GM10248 (cell line): ENCODE measurements at regions not wholly inside any gene's neighbourhood (a gene's known extent, or its start where the extent isn't known, plus 50 kb on each side); places are given as distances from the start of the nearest gene placed in this dataset.

Experiments
- CTCF ChIA-PET: fragments of 300-600 bp; sonication (Branson Sonifier 250); formaldehyde crosslinking; extraction: SDS; loops from one replicate; lab custom pipeline; 2021; ENCODE audit warnings: antibody characterized with exemption; lab: Yijun Ruan, JAX
- POLR2A ChIA-PET: fragments of 350-650 bp; sonication (Branson Sonifier 250); formaldehyde crosslinking; extraction: SDS; loops from one replicate; lab custom pipeline; 2020; ENCODE audit warnings: antibody characterized with exemption; lab: Yijun Ruan, JAX
- DNase-seq: peaks from one replicate; pipeline ENCODE4 v3.0.0; 2012; ENCODE audit errors: extremely low spot score
- CTCF ChIP-seq: IDR thresholded peaks from 2 replicates; pipeline ENCODE4 v1.5.1; 2012; ENCODE audit warnings: mild to moderate bottlenecking, low read depth; ENCODE audit errors: extremely low read depth, missing control alignments, control extremely low read depth

GRCh38 chr10:88103576-88103975, 240.2 kb downstream of the PTEN start:
- CTCF ChIA-PET: interaction anchor here (1.0 kb wide), 1 partner anchor 10 kb away, joined by 3 read pairs; no protein-coding TSS in a partner anchor
- TF ChIP-seq CTCF: no peak
- POLR2A ChIA-PET: no interaction called here
- DNase-seq: no peak

GRCh38 chr10:88104223-88104622, 240.8 kb downstream of the PTEN start:
- ChIA-PET POLR2A (no interaction called here), CTCF (interaction anchor here (1.0 kb wide), 1 partner anchor 9 kb away, joined by 3 read pairs; no protein-coding TSS in a partner anchor)
- TF ChIP-seq CTCF: no peak
- no peak for DNase-seq

- TF ChIP-seq CTCF: no peak
- CTCF ChIA-PET: interaction anchor here (0.8 to 2.4 kb wide), 6 partner anchors 11 to 446 kb away, joined by 3 to 11 read pairs (median 3); no protein-coding TSS in a partner anchor
- DNase-seq: no peak
- POLR2A ChIA-PET: no interaction called here
Measured at GRCh38 chr10:88106366-88106765, 242.9 kb downstream of the PTEN start.

GRCh38 chr10:88107296-88108097, 244.1 kb downstream of the PTEN start:
- DNase-seq: no peak
- ChIA-PET CTCF (interaction anchor here (0.8 to 2.4 kb wide), 16 partner anchors 9 to 445 kb away, joined by 3 to 11 read pairs (median 4); no protein-coding TSS in a partner anchor), POLR2A (interaction anchor here (0.6 to 0.7 kb wide), 2 partner anchors 11 to 189 kb away, joined by 3 to 5 read pairs; no protein-coding TSS in a partner anchor)
- no peak for TF ChIP-seq CTCF

GRCh38 chr10:88108115-88108610, 244.7 kb downstream of the PTEN start:
- no peak for TF ChIP-seq CTCF
- POLR2A ChIA-PET: interaction anchor here (0.6 to 0.7 kb wide), 2 partner anchors 10 to 190 kb away, joined by 3 to 5 read pairs; no protein-coding TSS in a partner anchor
- no peak for DNase-seq
- CTCF ChIA-PET: interaction anchor here (0.9 to 1.9 kb wide), 14 partner anchors 9 to 281 kb away, joined by 3 to 9 read pairs (median 4); no protein-coding TSS in a partner anchor

- TF ChIP-seq CTCF: no peak
- ChIA-PET CTCF (interaction anchor here (0.7 to 1.7 kb wide), 6 partner anchors 11 to 293 kb away, joined by 3 to 5 read pairs (median 4); partner anchors contain the start of gene ATAD1), POLR2A (no interaction called here)
- DNase-seq: no peak
Measured at GRCh38 chr10:88110355-88110754, 246.9 kb downstream of the PTEN start.
